Activated CD4-positive, alpha-beta T cell treated with anti-CD3 and anti-CD28 coated beads, Interleukin-10, Interleukin-2, amounts not matched to agents 100 ng/mL and 50 ng/mL, durations not matched to agents 16 hours and 8 hours (primary cell): ENCODE measurements at regions not wholly inside any gene's neighbourhood (a gene's known extent, or its start where the extent isn't known, plus 50 kb on each side); places are given as distances from the start of the nearest gene placed in this dataset.
A peak's percentile ranks its signal among the peaks of the same experiment; 100 is the strongest.

Experiments used
- DNase-seq: peaks from one replicate; pipeline ENCODE4 v3.0.0-alpha.2; 2020

DNA sequence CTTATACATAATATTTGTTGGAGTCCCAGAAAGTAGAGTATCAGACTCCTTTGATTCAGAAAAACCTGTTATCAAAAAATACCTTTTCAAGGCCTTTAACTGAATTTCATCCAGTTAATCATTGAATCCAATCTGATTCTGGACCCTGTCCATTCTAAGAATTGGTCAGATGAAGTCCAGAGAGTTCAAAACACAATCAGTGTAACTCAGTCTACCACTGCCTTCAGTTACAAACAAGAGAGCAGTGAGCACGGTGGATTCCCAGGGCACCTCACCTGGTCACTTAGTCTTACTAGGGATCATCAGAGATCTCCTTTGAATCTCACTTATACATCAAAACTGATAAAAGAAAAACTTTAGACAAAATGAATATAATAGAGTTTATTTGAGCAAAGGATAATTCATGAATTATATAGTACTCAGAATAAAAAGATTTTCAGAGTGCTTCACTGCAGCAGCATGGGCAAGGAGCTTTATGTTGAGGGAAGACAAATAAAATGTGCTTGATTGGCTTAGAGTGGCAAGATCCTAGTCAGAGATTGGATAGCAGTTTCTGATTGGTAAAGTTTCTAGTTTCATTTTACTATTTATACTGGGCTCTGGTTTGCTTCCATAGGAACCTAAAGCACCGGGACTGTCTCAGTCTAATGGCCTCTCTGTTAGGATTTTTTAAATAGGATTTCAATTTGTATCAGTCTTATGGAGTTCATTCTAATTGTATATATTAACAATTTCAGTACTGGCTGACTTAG, 474.9 kb upstream of the GOLIM4 start:
- DNase-seq = no peak

DNA sequence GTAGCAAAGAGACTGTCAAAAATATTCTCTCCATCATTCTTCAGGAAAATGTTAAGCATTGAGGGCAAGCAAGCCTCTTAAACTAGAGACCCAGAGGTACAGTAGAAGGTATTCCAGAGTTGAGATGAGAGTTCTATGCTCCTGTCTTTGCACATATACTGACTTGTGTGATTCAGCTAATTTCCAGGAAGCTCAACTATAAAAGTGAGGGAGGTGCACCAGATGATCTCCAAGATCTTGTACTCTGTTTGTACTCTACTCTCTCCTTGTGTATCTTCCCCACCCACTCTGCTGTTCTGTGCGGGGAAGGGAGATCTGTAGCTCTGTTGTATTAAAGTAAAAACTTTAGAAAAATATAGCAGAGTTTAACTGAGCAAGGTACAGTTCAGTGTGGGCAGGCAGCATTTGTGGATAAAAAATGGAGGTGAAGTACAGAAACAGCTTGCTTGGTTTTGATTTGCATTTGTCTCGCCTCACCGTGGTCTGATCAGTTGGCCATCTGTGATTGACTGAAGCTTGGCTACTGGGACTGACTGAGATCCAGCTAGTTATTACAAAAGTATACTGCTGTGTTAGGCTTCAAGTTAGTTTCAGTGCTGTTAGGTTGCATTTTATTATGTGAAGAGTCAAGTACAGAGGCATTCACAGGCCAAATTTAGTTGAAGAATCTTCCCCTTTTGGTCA, 463.1 kb upstream of the GOLIM4 start:
- no peak for DNase-seq

DNA sequence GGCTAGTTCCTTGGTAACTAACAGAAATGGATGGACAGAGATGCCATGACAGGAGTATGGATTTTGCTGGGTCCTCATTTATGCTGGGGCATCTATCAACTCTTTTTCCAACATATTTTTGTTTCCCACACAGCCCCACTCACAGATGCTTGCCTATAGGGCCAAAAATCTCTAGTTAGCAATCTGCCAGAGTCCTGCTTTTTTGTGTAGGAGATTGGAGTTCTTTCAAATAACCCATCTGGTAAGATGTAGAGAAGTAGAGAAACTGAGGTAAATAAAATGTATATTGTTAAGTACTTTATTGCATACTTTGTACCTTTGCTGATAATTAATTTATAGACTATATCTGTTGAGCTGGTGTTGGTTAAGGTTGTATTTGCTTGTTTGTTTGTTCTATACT, 456.5 kb upstream of the GOLIM4 start:
- DNase-seq = no peak

DNA sequence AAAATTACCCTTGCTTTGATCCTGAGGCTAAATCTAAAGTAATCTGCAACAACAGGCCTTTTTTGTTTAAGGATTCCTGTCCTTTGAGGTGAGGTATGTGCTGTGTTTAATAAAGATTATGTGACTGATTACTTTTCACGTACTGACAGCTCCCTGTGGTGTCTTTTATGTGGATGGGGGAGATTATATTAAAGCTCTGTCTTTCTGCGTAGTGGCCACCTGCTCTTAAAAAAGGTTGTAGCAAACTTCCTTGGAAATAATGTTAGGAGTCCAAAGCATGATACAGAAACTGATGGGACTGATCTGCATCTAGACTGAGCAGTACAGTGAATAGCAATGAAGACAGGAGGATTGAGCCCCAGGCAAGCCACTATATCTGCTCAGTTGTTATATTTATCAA, 453.0 kb upstream of the GOLIM4 start:
- no peak for DNase-seq

DNA sequence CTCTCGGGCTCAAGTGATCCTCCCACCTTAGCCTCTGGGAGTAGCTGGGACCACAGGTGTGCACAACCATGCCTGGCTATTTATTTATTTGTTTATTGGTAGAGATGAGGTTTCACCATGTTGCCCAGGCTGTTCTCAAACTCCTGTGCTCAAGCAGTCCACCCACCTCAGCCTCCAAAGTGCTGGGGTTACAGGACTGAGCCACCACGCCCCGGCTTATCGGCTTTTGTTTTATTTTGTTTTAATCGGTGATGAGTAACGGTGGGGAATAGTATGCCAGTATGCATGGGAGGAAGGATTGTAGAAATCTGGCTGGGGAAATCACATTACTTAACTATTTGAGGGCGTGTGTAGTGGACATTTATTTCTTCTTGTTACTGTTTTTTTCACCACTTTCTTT, 451.0 kb upstream of the GOLIM4 start:
- DNase-seq = no peak

GRCh38 chr3:168545591-168545990, 449.9 kb upstream of the GOLIM4 start:
- DNase-seq = no peak

DNA sequence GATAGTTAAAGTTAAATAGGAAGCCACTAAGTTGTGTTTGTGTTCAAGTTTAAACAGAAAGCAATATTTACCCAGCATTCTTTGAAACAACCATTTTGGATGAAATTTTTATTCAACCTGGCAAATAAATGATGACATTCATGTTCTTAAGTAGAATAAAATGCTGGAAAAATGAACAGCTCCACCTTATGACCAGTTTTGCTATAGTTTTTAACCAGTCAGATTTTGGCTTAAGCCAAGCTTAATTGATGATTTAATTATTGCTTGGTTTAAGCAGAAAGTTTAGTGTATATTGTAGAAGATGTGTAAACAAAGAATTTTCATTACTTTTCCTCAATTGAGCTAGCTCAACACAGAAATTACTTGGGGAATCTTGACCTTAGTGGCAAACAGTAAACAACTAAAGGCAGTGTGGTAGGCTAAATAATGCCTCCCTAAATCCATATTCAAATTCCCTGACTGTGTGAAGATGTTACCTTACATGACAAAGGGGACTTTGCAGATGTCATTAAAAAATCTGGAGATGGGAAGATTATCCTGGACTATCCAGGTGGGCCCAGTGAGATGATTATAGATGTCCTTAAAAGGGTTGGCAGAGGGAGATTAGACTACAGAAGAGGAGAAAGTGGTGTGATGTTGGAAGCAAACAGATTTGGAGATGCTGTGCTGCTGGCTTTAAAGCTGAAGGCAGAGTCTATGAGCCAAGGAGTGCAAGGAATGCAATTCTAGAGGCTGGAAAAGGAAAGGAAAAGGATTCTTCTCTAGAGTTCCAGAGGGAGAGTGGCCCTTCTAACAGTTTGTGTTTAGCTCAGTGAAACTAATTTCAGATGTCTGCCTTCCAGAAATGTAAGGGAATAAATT, 448.6 kb upstream of the GOLIM4 start:
- DNase-seq = no peak

DNA sequence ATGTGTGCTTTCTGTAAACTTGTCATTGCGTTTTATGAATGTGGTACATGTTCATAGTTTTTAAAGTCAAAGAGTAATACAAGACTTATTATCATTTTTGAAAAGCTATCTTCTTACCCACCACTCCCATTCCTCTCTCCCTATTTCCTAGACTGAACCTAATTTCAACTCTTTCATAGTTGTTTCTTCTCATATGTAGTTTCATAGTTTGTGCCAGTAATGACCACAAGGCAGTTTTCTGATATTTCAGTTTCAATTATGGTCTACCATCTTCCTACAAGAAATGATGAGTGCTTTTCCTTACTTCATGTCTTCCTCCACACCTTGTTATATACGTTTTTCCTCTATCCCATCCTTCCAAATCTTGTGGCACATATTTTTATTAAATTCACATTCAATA, 445.0 kb upstream of the GOLIM4 start:
- no peak for DNase-seq

DNA sequence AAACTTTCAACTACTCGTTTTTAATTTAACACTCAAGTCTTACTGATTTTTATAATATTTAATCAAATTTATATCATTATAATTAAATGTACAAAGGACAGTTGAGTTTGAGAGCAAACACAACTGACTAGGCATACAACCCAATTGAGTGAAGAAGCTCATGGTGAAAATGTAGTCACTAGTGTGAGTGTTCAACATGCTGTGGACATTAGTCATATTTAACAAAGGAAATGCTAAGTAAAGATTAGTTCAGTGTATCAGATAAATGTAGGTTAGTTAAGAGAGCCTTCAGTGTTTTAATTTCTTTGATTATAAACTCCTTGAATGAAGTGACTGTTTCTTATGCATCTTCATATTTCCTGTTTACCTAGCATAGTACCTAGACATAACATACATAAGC, 444.2 kb upstream of the GOLIM4 start:
- DNase-seq = no peak

- peak; percentile 2 for DNase-seq
Measured at GRCh38 chr3:168534761-168535160, 439.0 kb upstream of the GOLIM4 start.

DNA sequence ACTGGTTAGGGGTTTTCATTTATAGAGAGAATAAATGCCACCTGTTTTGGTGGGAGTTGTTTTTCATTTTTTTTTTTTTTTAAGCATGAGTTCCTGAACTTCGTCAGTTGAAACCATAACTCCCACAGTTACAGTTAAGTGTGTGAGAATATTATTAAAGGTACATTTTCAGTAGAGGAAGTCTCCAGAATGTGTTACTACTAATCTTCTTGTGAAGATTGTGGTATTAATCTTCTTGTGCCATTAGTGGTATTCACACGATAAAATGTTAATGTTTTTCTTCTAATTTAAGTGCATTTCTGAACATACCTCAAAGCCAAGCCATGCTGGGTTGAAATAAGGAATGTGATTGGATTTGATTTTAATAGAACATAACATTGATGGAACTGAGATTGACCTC, 437.9 kb upstream of the GOLIM4 start:
- DNase-seq = no peak

GRCh38 chr3:168532135-168532534, 436.4 kb upstream of the GOLIM4 start:
- no peak for DNase-seq

GRCh38 chr3:168531116-168531515, 435.4 kb upstream of the GOLIM4 start:
- no peak for DNase-seq

- DNase-seq = no peak
Measured at GRCh38 chr3:168524129-168524528, 428.4 kb upstream of the GOLIM4 start.

- DNase-seq = no peak
Measured at GRCh38 chr3:168517249-168518071, 421.7 kb upstream of the GOLIM4 start.

DNA sequence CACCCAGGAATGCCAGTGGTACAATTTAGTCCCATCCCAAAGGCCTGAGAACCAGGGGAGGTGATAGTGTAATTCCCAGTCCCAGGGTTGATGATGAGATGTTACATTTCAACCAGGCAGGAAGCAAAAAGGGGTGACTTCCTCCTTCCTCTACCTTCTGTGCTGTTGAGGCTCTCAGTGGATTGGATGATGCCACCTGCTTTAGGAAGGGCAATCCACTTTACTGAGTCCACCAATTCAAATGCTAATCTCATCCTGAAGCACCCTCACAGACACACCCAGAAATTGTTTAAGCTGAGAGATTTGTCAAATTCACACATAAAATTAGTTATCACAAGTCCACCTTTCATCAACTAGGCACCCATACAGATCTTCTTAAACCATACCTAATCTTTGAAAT, 418.5 kb upstream of the GOLIM4 start:
- no peak for DNase-seq

- DNase-seq = no peak
Measured at GRCh38 chr3:168512802-168513201, 417.1 kb upstream of the GOLIM4 start.

- DNase-seq = no peak
Measured at GRCh38 chr3:168511428-168512014, 415.8 kb upstream of the GOLIM4 start.

- DNase-seq = no peak
Measured at GRCh38 chr3:168506589-168506988, 410.9 kb upstream of the GOLIM4 start.

DNA sequence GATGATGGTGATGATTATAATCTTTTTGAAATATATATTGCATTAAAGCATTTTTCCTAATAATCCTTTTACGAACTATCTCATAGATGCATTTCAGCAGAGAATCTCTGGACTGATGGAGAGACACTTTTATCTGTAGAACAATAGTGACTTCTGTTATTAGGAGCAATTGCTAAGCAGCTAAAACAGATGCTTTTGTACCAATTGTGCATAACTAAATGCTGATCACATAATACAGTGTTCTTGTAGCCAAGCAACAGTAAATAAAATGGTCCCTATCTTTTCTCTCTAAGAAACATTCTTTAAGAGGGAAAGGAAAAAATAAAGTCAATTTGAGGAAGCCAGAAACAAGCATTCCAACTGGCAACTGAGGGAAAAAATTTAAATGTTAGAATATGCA, 405.8 kb upstream of the GOLIM4 start:
- DNase-seq = no peak

- no peak for DNase-seq
Measured at GRCh38 chr3:168498194-168498593, 402.5 kb upstream of the GOLIM4 start.

DNA sequence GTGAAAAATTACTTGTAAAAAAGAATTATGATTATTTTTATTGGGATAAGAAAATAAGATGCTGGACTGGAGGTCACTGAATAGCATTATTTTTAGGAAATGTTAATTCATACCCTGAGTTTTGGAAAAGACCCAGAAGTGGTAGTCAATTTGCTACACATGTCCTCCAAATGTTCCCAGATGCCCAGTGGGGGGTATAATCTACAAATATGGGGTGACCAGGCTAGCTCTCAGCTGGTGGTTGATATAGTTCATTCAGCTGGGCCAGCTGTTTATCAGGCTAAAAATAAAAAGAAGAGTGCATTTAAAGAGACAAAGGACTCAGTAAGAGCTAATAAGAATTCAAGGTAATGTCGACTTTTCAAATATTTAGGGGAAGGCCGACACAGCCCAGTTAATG, 402.0 kb upstream of the GOLIM4 start:
- no peak for DNase-seq

GRCh38 chr3:168497183-168497582, 401.5 kb upstream of the GOLIM4 start:
- DNase-seq = no peak
